Erythroblast (primary cell): ENCODE measurements at regions not wholly inside any gene's neighbourhood (a gene's known extent, or its start where the extent isn't known, plus 50 kb on each side); places are given as distances from the start of the nearest gene placed in this dataset.

Source experiments
- GATA1 ChIP-seq: IDR thresholded peaks from 2 replicates; pipeline ENCODE4 v1.6.1; 2011; ENCODE audit warnings: low read depth, mild to moderate bottlenecking, control low read depth, low read length, moderate library complexity
- POLR2A ChIP-seq: IDR thresholded peaks from 2 replicates; pipeline ENCODE4 v1.6.1; 2011; ENCODE audit warnings: mild to moderate bottlenecking, low read length

- TF ChIP-seq POLR2A = no peak
- TF ChIP-seq GATA1 = no peak
Observed at GRCh38 chr2:111633643-111634042, 250.3 kb downstream of the ANAPC1 start.
